Natural killer cell treated with Interleukin-12 subunit alpha and Interleukin-12 subunit beta and Interleukin-15 and Interleukin-18, amount 100 ng/mL, for 72 hours (primary cell): ENCODE measurements at regions not wholly inside any gene's neighbourhood (a gene's known extent, or its start where the extent isn't known, plus 50 kb on each side); places are given as distances from the start of the nearest gene placed in this dataset.
A peak's percentile ranks its signal among the peaks of the same experiment; 100 is the strongest.

Experiments
- ATAC-seq, 2 donors: fragments of 150-1000 bp; cut with Tn5 transposase in 1 of 2; sonication (Bioruptor Pico), chemical (Tn5 transposase) in 1 of 2; 2 replicates each; pipeline ENCODE4 v1.10.0; 2021
- DNase-seq: peaks from one replicate; pipeline ENCODE4 v3.0.0; 2022; ENCODE audit warnings: low spot score
- H3K27ac Mint-ChIP-seq, 2 donors: 1 replicate in 1 of 2; 2 replicates in 1 of 2; pipeline ENCODE4 v1.8.0; 2022; ENCODE audit warnings: mixed read lengths in 2 of 2, mild to moderate bottlenecking in 1 of 2, moderate library complexity in 1 of 2
- H3K27me3 Mint-ChIP-seq, 2 donors: 1 replicate in 1 of 2; 2 replicates in 1 of 2; pipeline ENCODE4 v1.8.0; 2022; ENCODE audit warnings: mixed read lengths in 2 of 2
- H3K36me3 Mint-ChIP-seq: one replicate; pipeline ENCODE4 v1.8.0; 2022; ENCODE audit warnings: mixed read lengths
- H3K4me1 Mint-ChIP-seq, 2 donors: 1 replicate in 1 of 2; 2 replicates in 1 of 2; pipeline ENCODE4 v1.8.0; 2022; ENCODE audit warnings: low read depth in 2 of 2, mixed read lengths in 2 of 2, mild to moderate bottlenecking in 1 of 2
- H3K4me3 Mint-ChIP-seq: one replicate; pipeline ENCODE4 v1.8.0; 2022; ENCODE audit warnings: mixed read lengths
- H3K9me3 Mint-ChIP-seq: 2 replicates; pipeline ENCODE4 v1.8.0; 2022; ENCODE audit warnings: mixed read lengths

- Mint-ChIP-seq H3K27ac (no peak overlapping the region), H3K4me3 (peak overlapping the region; percentile 47), H3K9me3 (no peaks in the 10 kb centered on the region), H3K36me3 (peaks cover 5% of the 10 kb centered on the region), H3K4me1 (peaks cover 11 to 12% of the 10 kb centered on the region in 2 donors), H3K27me3 (peaks cover 28 to 38% of the 10 kb centered on the region in 2 donors)
- peak; percentile 77 to 80 for ATAC-seq
- peak; percentile 90 for DNase-seq
Observed at GRCh38 chr17:81345228-81346089, 49.8 kb upstream of the BAHCC1 start.
